MM.1S (cell line): ENCODE measurements at regions not wholly inside any gene's neighbourhood (a gene's known extent, or its start where the extent isn't known, plus 50 kb on each side); places are given as distances from the start of the nearest gene placed in this dataset.

Experiments used
- DNase-seq: peaks from one replicate; pipeline ENCODE4 v3.0.0-alpha.2; 2015
- H2AFZ ChIP-seq: fragments of 300-600 bp; sonication (generic); 2 replicates; pipeline ENCODE4 v1.6.0; 2016; ENCODE audit warnings: antibody characterized with exemption, low read length
- H3F3A ChIP-seq: fragments of 300-600 bp; sonication (generic); 2 replicates; pipeline ENCODE4 v1.6.1; 2016; ENCODE audit warnings: mild to moderate bottlenecking, antibody characterized with exemption, low read length, moderate library complexity, mixed read lengths; ENCODE audit not compliant: insufficient read depth
- H3K27ac ChIP-seq: fragments of 300-600 bp; sonication (generic); 2 replicates; pipeline ENCODE4 v1.5.1; 2016; ENCODE audit warnings: mild to moderate bottlenecking, low read length
- H3K27me3 ChIP-seq: fragments of 300-600 bp; sonication (generic); replicated peaks from 2 replicates; pipeline ENCODE4 v1.6.0; 2016; ENCODE audit warnings: low read length; ENCODE audit not compliant: insufficient read depth
- H3K36me3 ChIP-seq: fragments of 300-600 bp; sonication (generic); replicated peaks from 2 replicates; pipeline ENCODE4 v1.6.1; 2016; ENCODE audit warnings: mild to moderate bottlenecking, low read length, mixed read lengths; ENCODE audit not compliant: insufficient read depth
- H3K4me1 ChIP-seq: fragments of 300-600 bp; sonication (generic); 2 replicates; pipeline ENCODE4 v1.6.1; 2016; ENCODE audit warnings: low read length, mixed read lengths
- H3K4me2 ChIP-seq: fragments of 300-600 bp; sonication (generic); 2 replicates; pipeline ENCODE4 v1.6.0; 2016; ENCODE audit warnings: low read depth, low read length
- H3K4me3 ChIP-seq: fragments of 300-600 bp; sonication (generic); 2 replicates; pipeline ENCODE4 v1.5.1; 2016; ENCODE audit warnings: low read length, mixed read lengths
- H3K79me2 ChIP-seq: fragments of 300-600 bp; sonication (generic); 2 replicates; pipeline ENCODE4 v1.6.1; 2016; ENCODE audit warnings: mixed run types, low read length, mixed read lengths
- H3K9ac ChIP-seq: fragments of 300-600 bp; sonication (generic); 2 replicates; pipeline ENCODE4 v1.6.1; 2016; ENCODE audit warnings: low read length, mixed read lengths
- H3K9me2 ChIP-seq: fragments of 300-600 bp; sonication (generic); replicated peaks from 2 replicates; pipeline ENCODE4 v1.6.1; 2016; ENCODE audit warnings: mild to moderate bottlenecking, low read length, mixed read lengths; ENCODE audit not compliant: insufficient read depth
- H3K9me3 ChIP-seq: fragments of 300-600 bp; sonication (generic); replicated peaks from 2 replicates; pipeline ENCODE4 v1.6.1; 2016; ENCODE audit warnings: mild to moderate bottlenecking, low read length, mixed read lengths; ENCODE audit not compliant: insufficient read depth
- H4K20me1 ChIP-seq: fragments of 300-600 bp; sonication (generic); 2 replicates; pipeline ENCODE4 v1.6.1; 2016; ENCODE audit warnings: mild to moderate bottlenecking, low read length, moderate library complexity, mixed read lengths; ENCODE audit not compliant: insufficient read depth
- EZH2 ChIP-seq: fragments of 300-600 bp; sonication (generic); optimal IDR thresholded peaks from 2 replicates; pipeline ENCODE3; 2017; ENCODE audit warnings: low read depth, mild to moderate bottlenecking, antibody characterized with exemption, low read length, mixed read lengths
- EZH2phosphoT487 ChIP-seq: fragments of 300-600 bp; sonication (generic); IDR thresholded peaks from 2 replicates; pipeline ENCODE4 v1.6.1; 2018; ENCODE audit warnings: antibody characterized with exemption, low read length
- TF ChIP-seq, protein P1 (sequence below): fragments of 300-600 bp; sonication (generic); IDR thresholded peaks from 2 replicates; pipeline ENCODE4 v1.5.1; 2016; ENCODE audit warnings: antibody characterized with exemption, low read length, mixed read lengths

DNA sequence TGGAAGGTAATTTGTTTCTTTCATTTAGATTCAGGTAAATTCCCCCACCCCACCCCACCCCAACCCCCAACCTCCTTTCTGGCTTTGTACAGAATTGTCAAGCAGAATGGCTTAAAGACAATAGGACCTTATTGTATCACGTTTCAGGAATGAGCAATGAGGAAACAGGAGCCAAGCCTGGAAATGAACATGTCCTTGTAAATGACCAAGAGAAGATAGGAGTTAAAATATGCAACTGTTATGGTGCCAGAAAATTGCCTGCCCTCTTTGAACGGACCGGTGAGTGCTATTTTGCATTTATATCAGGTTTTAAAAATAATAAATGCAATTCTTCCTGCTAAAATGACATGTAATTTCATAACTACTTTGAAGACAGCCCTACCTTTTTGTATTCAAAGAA lies 141.6 kb upstream of the PELI2 start:
- H4K20me1 ChIP-seq = no peaks in the 10 kb centered on the region
- no peak overlapping the region for H3K4me3 ChIP-seq
- no peaks in the 10 kb centered on the region for H3K36me3 ChIP-seq
- no peaks in the 10 kb centered on the region for H3K9me3 ChIP-seq
- no peaks in the 10 kb centered on the region for H3F3A ChIP-seq
- H3K9me2 ChIP-seq = no peaks in the 10 kb centered on the region
- no peaks in the 10 kb centered on the region for H3K4me1 ChIP-seq
- no peak overlapping the region for H2AFZ ChIP-seq
- H3K27me3 ChIP-seq = no peaks in the 10 kb centered on the region
- TF ChIP-seq EZH2phosphoT487 = no peak
- TF ChIP-seq, protein P1, sequence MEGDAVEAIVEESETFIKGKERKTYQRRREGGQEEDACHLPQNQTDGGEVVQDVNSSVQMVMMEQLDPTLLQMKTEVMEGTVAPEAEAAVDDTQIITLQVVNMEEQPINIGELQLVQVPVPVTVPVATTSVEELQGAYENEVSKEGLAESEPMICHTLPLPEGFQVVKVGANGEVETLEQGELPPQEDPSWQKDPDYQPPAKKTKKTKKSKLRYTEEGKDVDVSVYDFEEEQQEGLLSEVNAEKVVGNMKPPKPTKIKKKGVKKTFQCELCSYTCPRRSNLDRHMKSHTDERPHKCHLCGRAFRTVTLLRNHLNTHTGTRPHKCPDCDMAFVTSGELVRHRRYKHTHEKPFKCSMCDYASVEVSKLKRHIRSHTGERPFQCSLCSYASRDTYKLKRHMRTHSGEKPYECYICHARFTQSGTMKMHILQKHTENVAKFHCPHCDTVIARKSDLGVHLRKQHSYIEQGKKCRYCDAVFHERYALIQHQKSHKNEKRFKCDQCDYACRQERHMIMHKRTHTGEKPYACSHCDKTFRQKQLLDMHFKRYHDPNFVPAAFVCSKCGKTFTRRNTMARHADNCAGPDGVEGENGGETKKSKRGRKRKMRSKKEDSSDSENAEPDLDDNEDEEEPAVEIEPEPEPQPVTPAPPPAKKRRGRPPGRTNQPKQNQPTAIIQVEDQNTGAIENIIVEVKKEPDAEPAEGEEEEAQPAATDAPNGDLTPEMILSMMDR = no peak
- TF ChIP-seq EZH2 = no peak
- no peak overlapping the region for H3K4me2 ChIP-seq
- H3K79me2 ChIP-seq = no peaks in the 10 kb centered on the region
- no peak for DNase-seq
- H3K9ac ChIP-seq = no peak overlapping the region
- no peak overlapping the region for H3K27ac ChIP-seq

DNA sequence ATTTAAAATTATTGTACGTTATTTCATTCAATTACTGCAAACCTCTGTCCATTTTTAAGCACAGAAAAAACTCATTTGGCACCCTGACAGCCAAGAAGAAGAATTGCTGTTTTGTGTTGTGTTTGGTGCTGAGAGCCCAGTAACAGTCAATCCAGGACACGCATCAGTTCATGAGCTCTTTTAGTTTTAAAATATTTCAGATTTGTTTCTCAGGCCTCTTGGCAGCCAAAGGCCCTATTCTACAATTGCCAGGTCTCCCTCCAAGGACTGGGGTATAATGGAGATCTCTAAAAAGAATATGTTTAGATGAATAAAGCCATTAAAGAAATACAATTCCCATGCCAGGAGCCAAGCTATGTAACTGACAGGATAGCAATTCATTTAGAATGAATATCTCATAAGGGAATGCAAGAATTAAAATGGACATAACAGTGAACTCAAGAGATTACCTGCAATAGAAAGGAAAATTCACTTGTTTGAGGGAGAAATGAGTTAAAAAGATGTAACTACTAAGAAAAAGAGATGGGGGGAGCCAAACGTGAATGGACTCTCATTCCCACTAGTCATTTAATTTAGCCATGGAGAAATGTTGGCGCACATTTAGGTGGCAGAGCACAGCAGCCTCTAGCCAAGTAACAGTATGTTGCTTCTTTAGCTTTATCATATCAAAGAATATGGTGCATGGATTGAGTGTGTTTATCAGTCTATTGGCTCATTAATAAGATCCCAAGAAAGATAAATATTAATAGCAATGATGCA lies 140.6 kb upstream of the PELI2 start:
- Histone ChIP-seq H3F3A (no peaks in the 10 kb centered on the region), H3K9me3 (no peaks in the 10 kb centered on the region), H3K36me3 (no peaks in the 10 kb centered on the region), H3K4me2 (no peak overlapping the region), H2AFZ (no peak overlapping the region), H3K4me3 (no peak overlapping the region), H3K9me2 (no peaks in the 10 kb centered on the region), H3K9ac (no peak overlapping the region), H3K4me1 (no peaks in the 10 kb centered on the region), H3K27me3 (no peaks in the 10 kb centered on the region), H3K27ac (no peak overlapping the region), H3K79me2 (no peaks in the 10 kb centered on the region), H4K20me1 (no peaks in the 10 kb centered on the region)
- no peak for DNase-seq
- TF ChIP-seq, protein P1 = no peak
- TF ChIP-seq EZH2phosphoT487 (no peak), EZH2 (no peak)

DNA sequence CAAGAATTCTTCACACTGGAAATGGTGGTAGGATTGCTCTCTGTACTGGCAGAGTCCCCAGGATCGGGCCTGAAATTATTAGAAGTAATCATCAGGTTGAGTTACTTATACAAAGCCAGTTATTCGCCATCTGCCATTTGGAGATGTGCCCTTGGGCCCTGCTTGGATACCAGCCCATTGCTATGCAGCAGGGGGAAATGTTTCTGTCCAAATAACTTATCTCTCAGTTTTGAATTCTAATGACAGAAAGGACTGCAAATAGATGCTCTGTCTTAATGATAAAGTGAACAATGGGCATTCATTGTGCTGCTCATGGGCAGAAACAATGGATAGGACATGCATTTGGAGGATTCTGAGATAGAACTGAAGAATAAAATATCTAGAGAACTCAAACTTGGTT lies 139.1 kb upstream of the PELI2 start:
- no peaks in the 10 kb centered on the region for H3K9me3 ChIP-seq
- H4K20me1 ChIP-seq = no peaks in the 10 kb centered on the region
- no peak overlapping the region for H3K9ac ChIP-seq
- no peaks in the 10 kb centered on the region for H3K27me3 ChIP-seq
- no peak overlapping the region for H3K4me2 ChIP-seq
- no peaks in the 10 kb centered on the region for H3K9me2 ChIP-seq
- no peaks in the 10 kb centered on the region for H3K4me1 ChIP-seq
- no peaks in the 10 kb centered on the region for H3K36me3 ChIP-seq
- no peak for DNase-seq
- TF ChIP-seq EZH2 (no peak), EZH2phosphoT487 (no peak)
- TF ChIP-seq, protein P1 = no peak
- no peak overlapping the region for H2AFZ ChIP-seq
- H3K27ac ChIP-seq = no peak overlapping the region
- H3F3A ChIP-seq = no peaks in the 10 kb centered on the region
- no peaks in the 10 kb centered on the region for H3K79me2 ChIP-seq
- no peak overlapping the region for H3K4me3 ChIP-seq
